A172 (cell line): ENCODE measurements at regions not wholly inside any gene's neighbourhood (a gene's known extent, or its start where the extent isn't known, plus 50 kb on each side); places are given as distances from the start of the nearest gene placed in this dataset.

ENCODE experiments used
- DNase-seq: peaks from one replicate; pipeline ENCODE4 v3.0.0-alpha.2; 2015; ENCODE audit warnings: low spot score

DNA sequence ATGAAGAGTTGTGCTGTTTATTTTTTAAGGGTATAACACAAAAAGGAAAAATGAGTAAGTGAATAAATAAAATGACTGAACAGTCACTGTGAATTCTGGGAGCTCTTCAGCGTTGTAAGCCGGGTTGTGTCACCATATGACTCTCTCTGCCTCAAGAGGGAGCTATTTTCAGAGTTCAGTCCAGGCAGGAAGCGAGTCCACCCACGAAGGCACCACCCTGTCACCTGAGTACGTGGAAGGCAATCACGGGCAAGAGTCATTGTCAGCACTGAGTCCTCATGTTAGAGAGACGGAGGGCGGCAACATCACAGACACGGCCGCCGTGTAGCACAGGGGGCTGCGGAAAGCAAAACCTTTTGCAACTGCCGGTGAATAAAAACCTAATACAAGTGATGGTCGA, 227.6 kb downstream of the UTP18 start:
- peak; percentile 38 for DNase-seq

DNA sequence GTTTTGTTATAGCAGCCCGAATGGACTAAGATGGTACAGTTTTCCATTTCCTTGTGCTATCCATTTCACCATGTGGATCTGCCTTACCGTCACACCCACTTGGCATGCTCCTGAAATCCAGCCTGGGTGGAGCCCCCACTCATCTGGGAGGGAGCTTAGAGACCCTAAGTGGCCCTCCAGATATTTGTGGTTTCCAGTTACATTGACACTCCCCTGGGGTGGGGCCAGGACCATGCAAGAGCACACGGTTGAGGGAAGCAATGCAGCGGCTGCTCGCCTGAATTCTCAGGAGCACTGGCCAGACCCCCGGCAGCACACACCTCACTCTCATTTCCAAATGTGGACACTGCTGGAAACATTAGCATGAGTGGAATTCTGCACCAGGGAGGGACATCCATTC, 231.1 kb downstream of the UTP18 start:
- DNase-seq = no peak

DNA sequence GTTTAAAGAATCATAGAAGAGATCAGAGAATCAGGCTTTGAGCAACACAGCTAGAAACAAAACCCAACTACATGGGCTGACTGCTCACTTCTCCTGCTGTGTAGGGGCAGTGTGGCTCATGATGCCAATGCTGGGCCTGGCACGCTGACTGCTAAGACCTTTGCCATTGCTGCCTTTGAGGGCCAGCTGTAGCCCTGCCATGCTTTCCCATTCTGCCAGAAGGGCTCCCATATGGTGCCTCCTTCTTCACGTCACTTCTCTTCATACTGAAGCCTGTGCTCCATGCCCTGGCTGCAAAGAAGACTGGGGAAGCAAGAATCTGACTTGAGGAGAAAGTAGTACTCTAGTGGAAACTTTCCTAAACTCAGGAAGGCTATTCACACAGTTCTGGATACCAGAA, 232.9 kb downstream of the UTP18 start:
- DNase-seq = no peak

DNA sequence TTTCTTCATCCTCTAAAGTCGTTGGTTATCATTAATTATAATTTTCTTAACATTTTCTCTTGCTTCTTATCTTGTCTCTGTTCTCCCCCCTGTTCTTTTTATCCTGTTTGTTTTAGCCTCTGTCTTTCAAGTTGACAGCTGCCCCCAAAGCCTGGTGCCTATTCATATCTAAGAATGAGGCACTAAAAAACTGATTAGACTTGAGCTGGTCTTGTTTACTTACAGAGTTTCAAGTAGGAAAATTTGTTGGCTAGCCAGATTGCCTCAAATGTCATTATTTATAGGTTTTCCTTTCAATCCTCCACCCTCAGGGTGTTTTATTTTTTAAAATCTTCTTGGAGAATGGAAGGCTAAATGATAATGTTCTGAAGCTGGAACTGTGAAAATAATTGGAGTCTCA, 236.0 kb downstream of the UTP18 start:
- no peak for DNase-seq

DNA sequence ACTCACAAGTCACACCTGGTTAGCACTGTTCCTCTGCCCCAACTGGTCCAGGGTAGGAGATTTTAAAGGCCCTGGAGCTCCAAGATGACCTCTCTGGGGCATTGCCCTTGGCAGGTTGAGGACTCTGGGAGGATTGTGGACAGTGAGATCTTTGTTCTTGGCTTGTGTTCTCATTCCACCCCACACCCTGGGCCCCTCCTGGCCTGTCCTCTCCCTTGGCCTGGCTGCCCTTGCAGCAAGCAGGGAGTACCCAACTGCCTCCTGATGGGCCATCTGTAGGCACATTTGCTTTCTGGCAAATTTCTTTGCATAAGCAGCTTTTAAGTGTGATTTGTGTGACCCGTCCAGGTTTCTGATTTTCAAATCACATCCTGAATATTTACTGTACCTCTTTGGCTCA, 239.6 kb downstream of the UTP18 start:
- no peak for DNase-seq

DNA sequence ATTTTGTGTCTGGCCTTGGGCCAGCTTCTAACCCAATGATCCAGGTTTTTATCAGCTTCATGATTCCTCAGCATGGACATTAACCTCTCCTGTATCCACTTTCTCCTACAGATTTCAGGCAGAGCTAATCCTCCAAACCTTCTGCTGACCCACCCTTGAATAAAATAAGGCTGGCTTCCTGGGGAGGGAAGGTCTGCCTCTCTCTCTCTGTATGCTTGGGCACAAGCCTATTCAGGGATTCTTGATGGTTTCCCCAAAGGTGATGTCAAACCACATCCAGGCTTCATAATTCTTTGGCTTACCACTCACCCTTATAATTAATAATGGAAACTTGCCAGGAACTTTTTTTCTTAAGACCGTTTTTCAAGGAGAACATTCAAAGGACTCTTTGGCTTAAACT, 240.1 kb downstream of the UTP18 start:
- DNase-seq = no peak

DNA sequence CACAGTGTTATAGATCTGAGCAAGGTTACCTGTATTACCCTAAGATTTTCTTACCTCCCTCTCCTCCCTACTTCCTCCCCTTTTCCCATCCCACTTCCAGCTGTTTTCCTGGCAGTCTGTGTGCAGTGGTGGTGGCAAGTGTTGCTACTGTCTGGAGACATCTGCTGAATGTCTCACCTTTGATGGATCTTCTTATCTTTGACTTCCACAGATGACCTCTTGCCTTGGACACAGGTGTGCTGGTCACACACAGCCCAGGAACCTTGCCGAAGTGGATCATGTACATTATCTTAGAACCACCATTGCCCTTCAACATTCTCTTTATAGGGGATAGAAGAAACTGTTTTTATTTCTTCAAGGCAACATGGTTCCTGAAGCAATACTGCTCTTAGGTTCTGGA, 245.1 kb downstream of the UTP18 start:
- no peak for DNase-seq

DNA sequence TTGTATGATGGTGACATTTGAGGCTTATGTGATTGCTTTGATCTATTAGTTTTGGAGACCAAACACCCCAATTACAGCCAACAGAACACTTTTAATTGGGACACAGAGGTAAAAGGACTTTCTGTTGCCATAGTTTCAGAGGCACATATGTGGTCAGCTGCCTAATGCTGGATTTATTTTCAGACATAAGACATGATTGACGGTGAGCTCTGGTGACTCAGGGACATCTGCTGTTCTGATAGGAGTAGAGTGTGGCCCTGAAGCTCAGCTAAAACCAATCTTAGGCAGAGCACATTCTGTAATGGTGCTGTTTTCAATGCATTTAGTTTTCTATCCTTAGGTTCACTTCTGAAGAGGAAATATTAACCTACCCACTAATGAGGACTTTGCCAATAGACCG, 247.1 kb downstream of the UTP18 start:
- no peak for DNase-seq

DNA sequence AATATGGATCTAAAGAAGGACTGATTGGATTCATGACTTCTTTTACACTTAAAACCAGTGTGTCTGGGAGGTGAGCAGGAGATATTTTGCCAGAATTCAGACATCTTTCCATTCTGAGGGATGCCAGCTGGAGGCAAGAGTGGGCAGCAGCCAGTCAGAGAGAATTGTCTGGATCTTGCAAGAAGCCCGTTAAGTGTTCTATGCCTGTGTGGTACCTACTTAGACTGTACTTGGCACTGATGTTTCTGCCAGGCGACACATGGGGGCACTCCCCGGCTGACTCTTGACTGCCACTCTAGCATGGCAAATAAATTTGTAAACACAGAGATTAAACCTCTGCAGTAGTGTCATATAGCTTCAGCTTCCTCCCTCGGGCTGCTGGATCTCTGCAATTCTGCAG, 247.7 kb downstream of the UTP18 start:
- DNase-seq = no peak

DNA sequence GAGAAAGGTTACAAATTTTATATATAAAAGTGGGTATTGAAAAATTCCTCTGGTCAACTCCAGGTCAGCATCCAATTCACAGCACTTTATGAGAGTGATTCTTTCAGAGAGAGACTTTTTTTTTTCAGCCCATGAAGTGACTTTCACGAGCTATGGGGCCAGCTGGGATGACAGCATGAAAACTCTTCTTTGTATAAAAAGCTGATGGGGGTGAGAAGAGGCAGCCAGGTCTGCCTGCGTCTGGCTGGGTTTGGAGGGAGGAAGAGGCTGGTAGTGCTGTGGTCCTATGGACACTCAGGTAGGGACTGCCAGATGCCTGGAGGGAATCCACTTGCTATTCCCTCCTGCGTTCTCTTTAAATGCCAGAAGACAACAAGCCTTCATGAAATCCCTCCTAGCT, 250.6 kb downstream of the UTP18 start:
- no peak for DNase-seq

DNA sequence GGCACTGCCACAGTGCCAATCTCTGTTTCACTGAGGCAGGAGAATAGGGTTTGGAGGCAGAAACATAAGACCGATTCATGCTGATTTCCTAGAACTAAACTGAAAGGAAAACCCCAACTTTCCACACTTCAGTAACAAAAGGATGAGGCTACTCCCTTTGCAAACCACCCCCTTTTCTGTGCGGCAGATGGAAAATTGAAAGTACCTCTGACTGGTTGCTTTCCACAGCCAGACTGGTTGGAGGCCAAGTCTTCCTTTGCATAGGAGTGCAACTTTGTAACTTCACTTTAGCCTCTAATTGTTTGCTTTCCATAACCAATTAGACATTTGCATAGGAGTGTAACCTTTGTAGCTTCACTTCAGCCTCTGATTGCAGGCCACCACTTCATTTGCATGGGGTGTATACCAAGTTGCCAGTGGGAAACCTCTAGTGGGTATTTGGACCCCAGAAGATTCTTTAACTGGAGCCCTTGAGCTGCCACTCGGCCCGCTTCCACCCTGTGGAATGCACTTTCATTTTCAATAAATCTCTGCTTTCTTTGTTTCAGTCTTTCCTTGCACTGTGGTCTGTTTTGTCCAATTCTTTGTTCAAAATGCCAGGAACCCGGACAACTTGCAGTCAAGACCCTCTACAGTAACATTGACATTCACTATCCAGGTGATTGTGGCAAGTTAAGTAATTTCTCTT, 252.0 kb downstream of the UTP18 start:
- no peak for DNase-seq

DNA sequence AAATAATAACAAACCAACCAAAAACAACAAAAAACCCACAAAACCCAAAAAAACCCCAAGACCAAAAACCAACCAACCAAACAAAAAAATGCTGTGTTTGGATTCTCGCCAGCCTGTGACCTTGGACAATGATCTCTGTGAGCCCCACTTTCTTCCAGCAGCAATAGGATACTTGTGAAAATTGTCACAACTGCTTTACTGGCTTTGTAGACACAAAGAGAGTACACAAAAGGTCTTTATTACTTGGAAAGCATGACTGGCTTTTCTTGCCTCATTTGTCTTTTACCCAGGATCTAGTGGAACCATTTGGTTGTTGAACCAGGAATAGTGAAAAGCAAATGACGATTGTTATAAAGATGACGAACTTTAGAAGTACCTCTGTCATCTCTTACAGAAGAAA, 256.6 kb downstream of the UTP18 start:
- DNase-seq = no peak

DNA sequence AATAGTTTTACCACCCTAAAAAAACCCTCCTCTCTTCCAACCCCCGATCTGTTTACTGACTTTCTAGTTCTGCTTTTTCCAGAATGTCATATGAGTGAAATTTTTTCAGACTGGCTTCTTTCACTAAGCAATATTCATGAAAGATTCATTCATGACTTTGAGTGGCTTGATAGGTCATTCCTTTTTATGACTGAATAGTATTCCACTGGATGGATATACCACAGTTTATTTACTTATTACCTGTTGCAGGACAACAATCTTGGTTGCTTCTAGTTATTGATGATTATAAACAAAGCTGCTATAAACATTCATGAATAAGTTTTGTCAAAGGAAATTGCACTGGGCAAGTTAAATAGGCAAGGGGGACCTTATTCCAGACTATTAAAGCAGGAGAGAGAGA, 264.2 kb downstream of the UTP18 start:
- no peak for DNase-seq

DNA sequence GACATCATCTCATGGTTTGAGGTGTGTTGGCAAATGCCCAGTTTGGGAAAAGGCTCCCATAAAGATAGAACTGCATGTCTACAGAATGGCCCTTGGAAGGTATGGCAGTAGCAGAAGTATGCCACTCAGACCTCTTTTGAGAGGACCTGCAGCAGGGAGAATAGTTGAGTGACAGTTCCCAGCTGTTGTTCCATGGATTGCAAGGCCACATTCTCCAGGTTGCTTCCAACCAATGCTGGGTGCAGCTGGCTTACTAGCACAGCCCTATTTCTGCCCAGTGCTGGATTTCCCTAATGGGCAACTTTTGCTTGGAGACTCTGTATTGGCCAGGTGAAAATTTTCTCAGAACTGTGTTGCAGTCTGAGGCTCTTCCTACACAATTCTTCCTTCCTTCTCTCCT, 266.2 kb downstream of the UTP18 start:
- DNase-seq = no peak

DNA sequence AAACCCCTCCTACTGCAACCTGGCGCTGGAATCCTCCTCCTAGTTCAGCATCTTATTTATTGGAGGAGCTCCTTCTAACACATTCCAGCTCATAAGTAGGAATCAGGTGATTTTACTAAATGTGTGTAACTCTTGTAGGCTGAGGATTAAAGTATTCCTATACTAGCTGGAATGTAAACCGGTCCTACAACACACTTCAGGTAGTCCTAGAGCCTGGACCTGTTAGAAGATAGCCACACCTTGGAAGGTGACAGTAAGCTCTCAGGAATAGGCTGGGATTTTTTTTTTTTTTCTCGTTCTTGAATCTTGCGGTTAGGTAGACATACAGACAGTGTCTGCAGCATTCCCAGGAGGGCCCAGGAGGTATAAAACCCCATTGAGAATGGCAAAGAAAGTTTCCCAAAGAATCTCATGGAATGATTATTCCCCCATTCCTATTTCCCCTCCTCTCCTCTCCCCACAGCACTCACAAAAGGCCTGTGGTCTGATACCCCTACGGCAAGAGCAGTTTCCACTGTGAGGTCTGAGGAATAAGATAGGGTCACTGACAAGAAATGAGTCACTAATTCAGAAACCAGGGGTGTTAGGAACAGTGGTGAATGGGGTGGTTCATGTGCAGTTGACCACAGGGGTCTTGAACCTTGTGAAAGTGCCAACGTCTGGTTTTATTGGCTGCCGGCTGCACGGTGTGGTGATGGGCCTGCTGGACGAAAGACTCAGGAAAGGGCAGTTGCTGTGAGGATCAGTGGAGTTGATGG, 267.1 kb downstream of the UTP18 start:
- no peak for DNase-seq

DNA sequence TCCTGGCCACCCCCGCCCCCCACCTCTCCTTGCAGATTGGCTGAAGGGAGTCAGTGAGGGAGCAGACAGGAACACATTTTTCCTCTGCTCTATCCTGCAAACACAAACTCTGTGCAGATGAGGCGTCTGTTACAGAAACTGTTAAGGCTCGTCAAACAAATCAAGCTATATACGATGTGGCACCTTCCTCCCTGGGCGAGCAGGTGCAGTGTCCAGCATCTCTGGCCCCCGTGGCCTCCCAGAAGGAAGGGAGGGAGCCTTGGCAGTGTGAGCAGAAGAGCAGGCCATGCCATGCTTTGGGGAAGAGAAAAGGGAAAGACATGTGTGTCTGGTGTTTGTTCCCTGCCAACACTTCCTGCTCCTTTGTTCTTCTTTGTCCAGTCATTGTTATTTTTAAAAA, 267.8 kb downstream of the UTP18 start:
- DNase-seq = no peak

DNA sequence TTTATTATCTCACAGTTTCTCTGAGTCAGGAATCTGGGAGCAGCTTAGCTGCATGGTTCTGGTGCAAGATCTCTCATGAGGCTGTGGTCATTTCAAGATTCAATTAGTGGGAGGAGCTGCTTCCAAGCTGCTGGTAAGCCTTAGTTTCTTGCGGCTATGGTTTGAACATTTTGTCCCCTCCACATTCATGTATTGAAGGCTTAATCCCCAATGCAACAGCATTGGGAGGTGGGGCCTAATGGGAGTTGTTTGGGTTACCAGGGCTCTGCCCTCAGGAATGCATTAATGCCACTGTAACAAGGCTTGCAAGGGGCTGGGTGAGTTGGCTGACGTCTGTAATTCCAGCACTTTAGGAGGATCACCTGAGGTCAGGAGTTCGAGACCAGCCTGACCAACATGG, 272.9 kb downstream of the UTP18 start:
- DNase-seq = no peak

DNA sequence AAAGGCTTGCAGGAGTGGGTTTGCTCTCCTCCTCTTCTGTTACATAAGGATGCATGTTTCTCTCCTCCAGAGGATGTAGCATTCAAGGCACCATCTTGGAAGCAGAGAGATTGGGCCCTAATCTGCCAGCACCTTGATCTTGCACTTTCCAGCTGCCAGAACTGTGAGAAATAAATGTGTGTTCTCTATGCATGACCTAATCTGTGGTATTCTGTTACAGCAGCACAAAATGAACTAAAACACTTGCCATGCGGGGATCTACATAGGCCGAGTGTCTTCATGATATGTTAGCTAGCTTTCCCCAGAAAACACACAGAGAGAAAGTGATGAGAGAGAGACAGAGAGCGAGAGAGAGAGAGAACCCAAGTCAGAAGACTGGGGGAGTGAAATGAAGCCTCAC, 273.5 kb downstream of the UTP18 start:
- no peak for DNase-seq

DNA sequence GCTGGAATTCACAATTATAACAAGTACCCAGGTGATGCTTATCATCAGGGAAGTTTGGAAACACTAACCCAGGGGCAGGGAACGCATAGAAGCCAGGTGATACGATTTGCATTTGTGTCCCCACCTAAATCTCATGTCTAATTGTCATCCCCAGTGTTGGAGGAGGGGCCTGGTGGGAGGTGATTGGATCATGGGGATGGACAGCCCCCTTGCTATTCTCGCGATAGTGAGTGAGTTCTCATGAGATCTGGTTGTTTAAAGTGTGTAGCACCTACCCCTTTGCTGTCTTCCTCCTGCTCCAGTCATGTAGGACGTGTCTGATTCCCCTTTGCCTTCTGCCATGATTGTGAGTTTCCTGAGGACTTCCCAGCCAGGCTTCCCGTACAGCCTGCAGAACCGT, 276.3 kb downstream of the UTP18 start:
- no peak for DNase-seq

DNA sequence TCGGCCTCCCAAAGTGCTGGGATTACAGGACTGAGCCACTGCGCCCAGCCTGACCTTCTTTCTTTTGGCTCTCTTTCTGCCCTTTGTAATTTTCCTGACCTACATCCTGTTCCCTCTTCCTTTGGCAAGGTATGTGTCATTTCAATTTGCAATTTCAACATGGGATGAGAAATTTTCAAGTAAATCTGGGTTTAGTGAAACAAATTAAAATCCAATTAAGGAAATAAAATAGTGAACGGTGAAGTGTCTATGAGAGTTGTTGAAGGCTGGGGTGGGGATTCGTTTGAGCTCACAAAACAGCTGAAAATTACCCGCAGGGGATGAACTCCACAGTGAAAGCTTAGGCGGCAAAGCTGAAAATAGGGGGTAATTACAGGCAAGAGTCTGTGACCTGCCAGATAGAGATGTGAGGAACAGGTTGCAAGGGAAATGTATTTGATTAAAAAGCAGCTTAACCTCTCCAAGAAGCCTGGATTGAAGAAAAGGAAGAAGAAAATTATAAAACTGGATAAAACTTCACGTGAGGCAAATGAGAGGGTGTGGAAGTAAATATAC, 277.7 kb downstream of the UTP18 start:
- no peak for DNase-seq

DNA sequence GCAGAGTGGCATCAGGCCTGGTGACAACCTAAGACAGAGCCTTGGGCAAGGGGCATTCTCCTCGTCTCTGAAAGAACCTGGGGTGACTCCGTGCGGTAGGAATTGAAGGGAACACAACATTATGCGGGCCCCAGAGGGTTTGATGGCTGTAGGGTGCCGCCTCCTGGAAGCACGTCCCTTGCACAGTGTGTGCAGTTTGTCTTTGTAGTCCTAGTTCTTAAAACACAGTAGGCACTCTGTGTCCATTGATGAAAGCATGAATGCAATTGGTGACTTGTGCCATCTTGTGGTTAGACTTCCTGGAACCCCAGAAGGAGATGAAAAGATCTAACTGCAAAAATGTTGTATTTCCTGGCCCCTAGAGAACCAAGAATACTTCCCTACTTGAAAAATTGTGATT, 279.8 kb downstream of the UTP18 start:
- peak; percentile 9 for DNase-seq

DNA sequence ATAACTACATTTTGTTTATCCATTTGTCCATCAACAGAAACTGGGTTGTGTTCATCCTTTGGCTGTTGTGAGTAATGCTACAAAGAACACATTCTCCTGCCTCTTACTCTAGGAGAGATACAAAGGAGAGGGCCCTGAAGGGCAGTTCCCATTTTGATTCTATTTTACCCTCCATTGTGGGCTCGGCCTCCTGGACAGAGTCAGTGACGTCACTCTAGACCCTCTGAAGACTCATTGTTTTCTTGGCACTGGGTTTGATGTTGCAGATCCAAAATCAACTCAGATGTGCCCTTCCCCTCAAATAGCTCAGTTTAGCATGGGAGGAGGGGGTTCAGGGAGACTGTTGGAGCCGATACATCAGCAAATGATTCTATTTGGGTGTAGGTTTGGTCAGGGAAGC, 280.9 kb downstream of the UTP18 start:
- no peak for DNase-seq

DNA sequence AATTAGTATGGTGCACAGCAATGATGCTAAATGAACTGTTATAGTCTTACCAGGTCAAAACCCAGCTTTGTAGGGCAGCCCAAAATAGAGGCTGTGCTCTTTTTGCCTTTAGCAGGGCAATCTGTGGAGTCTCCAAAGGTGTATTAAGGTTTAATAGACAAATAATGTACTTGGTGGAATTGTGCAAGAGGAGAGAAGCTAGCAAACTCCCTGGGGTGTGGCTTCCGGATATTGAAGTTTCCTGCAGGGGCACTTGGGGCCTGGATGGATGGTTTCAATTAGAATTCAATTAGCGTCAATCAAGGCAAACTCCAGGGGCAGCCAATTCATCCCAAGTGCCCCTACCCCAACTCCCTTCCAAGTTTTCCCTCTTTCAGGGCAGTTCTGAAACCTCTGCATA, 285.8 kb downstream of the UTP18 start:
- no peak for DNase-seq

DNA sequence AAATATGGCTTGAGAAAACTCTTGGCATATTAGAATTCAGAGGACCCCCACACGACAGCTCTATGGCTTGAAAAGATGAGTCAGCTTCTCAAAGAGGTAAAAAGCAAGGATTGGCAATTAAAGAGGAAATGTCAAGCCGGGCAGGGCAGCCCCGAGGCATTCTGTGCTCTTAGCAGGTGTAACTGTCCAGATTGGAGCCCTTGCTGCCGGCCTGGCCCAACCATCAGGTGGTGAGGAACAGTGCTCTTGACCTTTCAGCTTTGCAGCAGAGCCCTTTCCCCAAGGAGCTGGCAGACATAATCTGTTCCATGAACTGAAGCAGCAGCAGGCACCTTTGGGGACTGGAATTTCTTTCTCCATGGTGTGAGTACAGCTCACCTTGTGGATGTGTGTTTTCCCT, 287.8 kb downstream of the UTP18 start:
- DNase-seq = no peak
